Keratinocyte (primary cell): ENCODE measurements at regions not wholly inside any gene's neighbourhood (a gene's known extent, or its start where the extent isn't known, plus 50 kb on each side); places are given as distances from the start of the nearest gene placed in this dataset.

Experiments
- DNase-seq: peaks from one replicate; pipeline ENCODE4 v3.0.0-alpha.2; 2011; ENCODE audit warnings: low read depth, missing footprints, low spot score
- FAIRE-seq: peaks from 2 replicates; lab custom pipeline; 2011; peaks lifted over from hg19 to GRCh38; lab: Jason Lieb, UNC
- H2AFZ ChIP-seq: 2 replicates; pipeline ENCODE4 v1.6.0; 2012; ENCODE audit warnings: low read length, control low read depth, inconsistent platforms; ENCODE audit not compliant: control insufficient read depth
- H3K27ac ChIP-seq: 2 replicates; pipeline ENCODE4 v1.5.1; 2011; ENCODE audit warnings: low read length; ENCODE audit not compliant: control insufficient read depth, insufficient read depth
- H3K27me3 ChIP-seq: 3 replicates; pipeline ENCODE4 v1.6.0; 2011; ENCODE audit warnings: low read length; ENCODE audit not compliant: control insufficient read depth, insufficient read depth; ENCODE audit errors: extremely low read depth
- H3K36me3 ChIP-seq, 2 experiments: 2 replicates in 1 of 2; 3 replicates in 1 of 2; pipeline ENCODE4 v1.5.1; 2011; ENCODE audit warnings: low read length in 2 of 2, mild to moderate bottlenecking in 1 of 2; ENCODE audit not compliant: control insufficient read depth in 2 of 2, insufficient read depth in 2 of 2; ENCODE audit errors: extremely low read depth in 1 of 2
- H3K4me1 ChIP-seq: 3 replicates; pipeline ENCODE4 v1.5.1; 2011; ENCODE audit warnings: low read length; ENCODE audit not compliant: control insufficient read depth, insufficient read depth; ENCODE audit errors: extremely low read depth
- H3K4me2 ChIP-seq: 3 replicates; pipeline ENCODE4 v1.6.0; 2011; ENCODE audit warnings: low read depth, low read length; ENCODE audit not compliant: control insufficient read depth, insufficient read depth; ENCODE audit errors: extremely low read depth
- H3K4me3 ChIP-seq, 3 experiments: fragments of 200-600 bp in 1 of 3; sonication (generic) in 1 of 3; 2 replicates in 2 of 3; 3 replicates in 1 of 3; pipeline ENCODE4 v1.5.1; 2011 to 2016; ENCODE audit warnings: low read length in 3 of 3, mild to moderate bottlenecking in 3 of 3, control low read depth in 2 of 3, inconsistent platforms in 1 of 3, low read depth in 1 of 3, mixed read lengths in 1 of 3, mixed run types in 1 of 3, moderate library complexity in 1 of 3; ENCODE audit not compliant: control insufficient read depth in 2 of 3, insufficient read depth in 2 of 3; ENCODE audit errors: extremely low read depth in 1 of 3
- H3K79me2 ChIP-seq: 2 replicates; pipeline ENCODE4 v1.6.0; 2012; ENCODE audit warnings: low read length; ENCODE audit not compliant: control insufficient read depth, insufficient read depth
- H3K9ac ChIP-seq: 3 replicates; pipeline ENCODE4 v1.6.0; 2011; ENCODE audit warnings: low read length; ENCODE audit not compliant: control insufficient read depth, insufficient read depth; ENCODE audit errors: extremely low read depth
- H3K9me1 ChIP-seq: 3 replicates; pipeline ENCODE4 v1.6.0; 2011; ENCODE audit warnings: low read length; ENCODE audit not compliant: control insufficient read depth, insufficient read depth; ENCODE audit errors: extremely low read depth
- H3K9me3 ChIP-seq: 2 replicates; pipeline ENCODE4 v1.5.1; 2012; ENCODE audit warnings: low read depth, low read length; ENCODE audit not compliant: control insufficient read depth
- H4K20me1 ChIP-seq: 3 replicates; pipeline ENCODE4 v1.6.0; 2011; ENCODE audit warnings: low read length; ENCODE audit not compliant: control insufficient read depth, insufficient read depth; ENCODE audit errors: extremely low read depth
- EZH2 ChIP-seq: IDR thresholded peaks from one replicate; pipeline ENCODE4 v1.6.1; 2012; ENCODE audit warnings: inconsistent platforms, mild to moderate bottlenecking, low read length, moderate library complexity
- dilution Hi-C: fragments of 300-500 bp; cut with MboI; formaldehyde crosslinking; loops from one replicate; pipeline ENCODE4 v1.7.0; 2020; ENCODE audit warnings: low sequenced_read_pairs; ENCODE audit not compliant: extremely low pct_ligation_motif_present
- TF ChIP-seq, protein P1 (sequence below), 3 experiments: IDR thresholded peaks in 1 of 3; conservative IDR thresholded peaks in 1 of 3; optimal IDR thresholded peaks in 1 of 3; 2 replicates in 2 of 3; 3 replicates in 1 of 3; pipeline versions ENCODE3 to v1.5.1; 2011; ENCODE audit warnings: low read length in 3 of 3, mild to moderate bottlenecking in 3 of 3, moderate library complexity in 2 of 3, control low read depth in 1 of 3, inconsistent platforms in 1 of 3; ENCODE audit not compliant: insufficient read depth in 2 of 3; ENCODE audit errors: extremely low read depth in 1 of 3

DNA sequence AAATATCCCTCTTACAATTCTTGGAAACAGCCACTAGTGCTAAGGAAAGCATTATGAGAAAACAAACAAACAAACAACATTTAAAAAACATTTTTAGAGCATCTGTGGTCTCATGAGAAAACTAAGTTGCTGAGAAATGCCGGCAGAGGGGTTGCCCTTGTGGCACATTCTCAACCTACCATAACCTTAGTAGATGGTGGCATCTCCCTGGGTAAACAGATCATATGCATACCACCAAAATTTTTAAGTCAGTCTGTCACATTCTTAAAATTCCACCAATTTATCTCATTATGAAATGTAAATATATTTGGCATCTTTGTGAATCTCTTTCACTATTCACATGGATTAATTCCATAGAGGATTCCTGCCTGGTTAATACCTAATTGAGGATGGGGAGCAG is 575.7 kb upstream of the MARCKS start:
- H3K27ac ChIP-seq, result no peak overlapping the region
- H3K9me1 ChIP-seq, result no peaks in the 10 kb centered on the region
- no peaks in the 10 kb centered on the region for H3K79me2 ChIP-seq
- dilution Hi-C loops, result no loop called here
- TF ChIP-seq, protein P1, sequence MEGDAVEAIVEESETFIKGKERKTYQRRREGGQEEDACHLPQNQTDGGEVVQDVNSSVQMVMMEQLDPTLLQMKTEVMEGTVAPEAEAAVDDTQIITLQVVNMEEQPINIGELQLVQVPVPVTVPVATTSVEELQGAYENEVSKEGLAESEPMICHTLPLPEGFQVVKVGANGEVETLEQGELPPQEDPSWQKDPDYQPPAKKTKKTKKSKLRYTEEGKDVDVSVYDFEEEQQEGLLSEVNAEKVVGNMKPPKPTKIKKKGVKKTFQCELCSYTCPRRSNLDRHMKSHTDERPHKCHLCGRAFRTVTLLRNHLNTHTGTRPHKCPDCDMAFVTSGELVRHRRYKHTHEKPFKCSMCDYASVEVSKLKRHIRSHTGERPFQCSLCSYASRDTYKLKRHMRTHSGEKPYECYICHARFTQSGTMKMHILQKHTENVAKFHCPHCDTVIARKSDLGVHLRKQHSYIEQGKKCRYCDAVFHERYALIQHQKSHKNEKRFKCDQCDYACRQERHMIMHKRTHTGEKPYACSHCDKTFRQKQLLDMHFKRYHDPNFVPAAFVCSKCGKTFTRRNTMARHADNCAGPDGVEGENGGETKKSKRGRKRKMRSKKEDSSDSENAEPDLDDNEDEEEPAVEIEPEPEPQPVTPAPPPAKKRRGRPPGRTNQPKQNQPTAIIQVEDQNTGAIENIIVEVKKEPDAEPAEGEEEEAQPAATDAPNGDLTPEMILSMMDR (optimal IDR thresholded peaks at IDR 0.05 in 1 of 3, IDR thresholded peaks at IDR 0.05 in 1 of 3, conservative IDR thresholded peaks at IDR 0.05 in 1 of 3; ENCODE audit: extremely low read depth in 1 of 3, insufficient read depth in 2 of 3, low read length in 3 of 3), result no peak
- no peak for TF ChIP-seq EZH2
- no peak for DNase-seq
- no peaks in the 10 kb centered on the region for H3K4me1 ChIP-seq
- H3K4me3 ChIP-seq, result no peak overlapping the region
- H3K27me3 ChIP-seq, result no peaks in the 10 kb centered on the region
- FAIRE-seq, result no peak
- no peaks in the 10 kb centered on the region for H3K36me3 ChIP-seq
- no peak overlapping the region for H3K9ac ChIP-seq
- no peaks in the 10 kb centered on the region for H3K9me3 ChIP-seq
- H4K20me1 ChIP-seq, result no peaks in the 10 kb centered on the region
- no peak overlapping the region for H3K4me2 ChIP-seq
- no peak overlapping the region for H2AFZ ChIP-seq

DNA sequence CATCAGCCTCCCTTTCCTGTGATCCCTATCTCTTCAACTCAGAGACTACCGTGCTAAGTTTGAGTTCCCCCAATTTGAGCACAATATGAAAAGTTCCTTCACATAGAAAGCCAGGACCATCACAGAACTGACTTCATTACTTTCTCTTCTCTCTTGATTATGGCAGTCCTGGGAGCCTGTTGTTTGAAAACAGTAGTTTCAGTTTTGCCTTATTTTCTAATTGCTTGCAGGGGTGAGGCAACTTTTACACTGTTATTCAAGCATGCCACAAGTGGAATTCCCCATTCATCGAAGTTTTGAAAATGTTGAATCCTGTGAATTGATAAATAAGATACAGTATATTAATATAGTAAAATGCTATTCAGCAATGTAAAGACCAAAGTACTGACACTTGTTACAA is 569.7 kb upstream of the MARCKS start:
- H3K36me3 ChIP-seq, result no peaks in the 10 kb centered on the region
- DNase-seq (no peak), FAIRE-seq (no peak)
- no peak overlapping the region for H3K4me3 ChIP-seq
- no peaks in the 10 kb centered on the region for H4K20me1 ChIP-seq
- no peak overlapping the region for H3K9ac ChIP-seq
- no peaks in the 10 kb centered on the region for H3K27me3 ChIP-seq
- H3K79me2 ChIP-seq, result no peaks in the 10 kb centered on the region
- peaks cover 2% of the 10 kb centered on the region for H3K9me3 ChIP-seq
- TF ChIP-seq EZH2, result no peak
- TF ChIP-seq, protein P1 (optimal IDR thresholded peaks at IDR 0.05 in 1 of 3, IDR thresholded peaks at IDR 0.05 in 1 of 3, conservative IDR thresholded peaks at IDR 0.05 in 1 of 3; ENCODE audit: extremely low read depth in 1 of 3, insufficient read depth in 2 of 3, low read length in 3 of 3), result no peak
- H3K4me2 ChIP-seq, result no peak overlapping the region
- dilution Hi-C loops, result no loop called here
- no peak overlapping the region for H3K27ac ChIP-seq
- no peaks in the 10 kb centered on the region for H3K4me1 ChIP-seq
- no peaks in the 10 kb centered on the region for H3K9me1 ChIP-seq
- H2AFZ ChIP-seq, result no peak overlapping the region
